Central memory CD8-positive, alpha-beta T cell (primary cell): ENCODE measurements at regions not wholly inside any gene's neighbourhood (a gene's known extent, or its start where the extent isn't known, plus 50 kb on each side); places are given as distances from the start of the nearest gene placed in this dataset.
"Not testable (repeated sequence)": the region's sequence is repeated elsewhere in the genome, so short reads cannot be mapped to it uniquely, and the experiment has no call there.

Source experiments
- ATAC-seq: fragments of 150-1000 bp; cut with Tn5 transposase; replicated peaks from 2 replicates; pipeline ENCODE4 v1.10.0; 2022; ENCODE audit warnings: mild to moderate bottlenecking, moderate FRiP score, moderate number of reproducible peaks; ENCODE audit not compliant: poor library complexity, severe bottlenecking; ENCODE audit errors: extremely low read depth
- DNase-seq, 2 donors: peaks; one replicate each; pipeline ENCODE4 v3.0.0; 2021; ENCODE audit warnings: low spot score in 2 of 2
- H3K27ac Mint-ChIP-seq: one replicate; pipeline ENCODE4 v1.8.0; 2022; ENCODE audit warnings: low read depth, mild to moderate bottlenecking, moderate library complexity, mixed read lengths
- H3K27me3 Mint-ChIP-seq: one replicate; pipeline ENCODE4 v1.8.0; 2022; ENCODE audit warnings: mixed read lengths
- H3K36me3 Mint-ChIP-seq: one replicate; pipeline ENCODE4 v1.8.0; 2022; ENCODE audit warnings: mild to moderate bottlenecking, moderate library complexity, mixed read lengths; ENCODE audit not compliant: insufficient read depth
- H3K4me1 Mint-ChIP-seq: one replicate; pipeline ENCODE4 v1.8.0; 2022; ENCODE audit warnings: mixed read lengths
- H3K4me3 Mint-ChIP-seq: one replicate; pipeline ENCODE4 v1.8.0; 2022; ENCODE audit warnings: mild to moderate bottlenecking, moderate library complexity, mixed read lengths
- H3K9me3 Mint-ChIP-seq: one replicate; pipeline ENCODE4 v1.8.0; 2022; ENCODE audit warnings: mixed read lengths

DNA sequence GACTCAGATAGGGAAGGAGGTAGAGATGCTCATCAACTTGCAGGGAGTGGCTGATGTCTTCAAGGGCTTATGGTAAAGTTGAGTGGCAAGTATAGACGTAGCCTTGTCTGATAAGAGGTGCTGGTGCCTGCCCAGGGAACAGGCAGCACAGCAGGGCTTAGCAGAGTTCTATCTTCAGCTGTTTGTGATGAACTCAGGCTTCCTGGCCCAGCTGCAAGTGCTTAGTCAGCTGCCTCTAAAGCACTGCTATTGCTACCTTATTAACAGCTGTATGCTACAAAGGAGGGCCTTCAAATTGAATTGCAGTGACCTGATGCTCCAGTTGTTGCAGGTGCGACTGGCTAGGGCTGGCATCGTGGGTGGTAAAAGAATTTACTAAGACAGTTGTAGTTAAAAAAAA is 82.1 kb downstream of the TSN start:
- Mint-ChIP-seq H3K27me3 (peaks cover 15% of the 10 kb centered on the region), H3K4me1 (no peaks in the 10 kb centered on the region), H3K9me3 (no peaks in the 10 kb centered on the region), H3K27ac (no peak overlapping the region), H3K36me3 (no peaks in the 10 kb centered on the region), H3K4me3 (no peak overlapping the region)
- no peak for DNase-seq
- no peak for ATAC-seq

DNA sequence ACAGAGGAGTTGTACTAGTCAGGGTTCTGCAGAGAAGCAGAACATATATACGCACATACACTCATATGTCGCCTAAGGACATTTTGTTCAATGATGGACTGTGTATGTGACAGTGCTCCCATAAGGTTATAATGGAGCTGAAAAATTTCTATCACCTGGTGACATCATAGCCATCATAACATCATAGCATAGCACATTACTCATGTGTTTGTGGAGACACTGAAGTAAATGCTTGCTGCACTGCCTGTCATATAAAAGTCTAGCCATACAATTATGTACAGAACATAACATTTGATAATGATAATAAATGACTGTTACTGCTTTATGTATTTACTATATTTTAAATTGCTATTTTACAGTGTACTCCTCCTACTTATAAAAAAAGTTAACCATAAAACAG is 83.1 kb downstream of the TSN start:
- ATAC-seq (no peak), DNase-seq (no peak)
- no peaks in the 10 kb centered on the region for H3K9me3 Mint-ChIP-seq
- H3K27ac Mint-ChIP-seq, result no peak overlapping the region
- no peaks in the 10 kb centered on the region for H3K36me3 Mint-ChIP-seq
- H3K4me1 Mint-ChIP-seq, result no peaks in the 10 kb centered on the region
- peaks cover 20% of the 10 kb centered on the region for H3K27me3 Mint-ChIP-seq
- H3K4me3 Mint-ChIP-seq, result no peak overlapping the region

DNA sequence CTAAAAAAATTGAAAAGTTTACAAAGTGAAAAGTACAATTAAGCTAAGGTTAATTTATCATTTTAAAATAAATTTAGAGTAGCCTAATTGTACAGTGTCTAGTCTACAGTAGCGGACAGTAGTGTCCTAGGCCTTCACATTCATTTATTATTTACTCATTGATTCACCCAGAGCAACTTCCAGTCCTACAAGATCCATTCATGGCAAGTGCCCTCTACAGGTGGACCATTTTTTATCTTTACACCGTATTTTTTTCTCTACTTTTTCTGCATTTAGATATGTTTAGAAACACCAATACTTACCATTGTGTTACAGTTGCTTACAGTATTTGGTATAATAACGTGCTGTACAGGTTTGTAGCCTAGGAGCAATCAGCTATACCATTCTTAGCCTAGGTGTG is 84.1 kb downstream of the TSN start:
- Mint-ChIP-seq H3K4me3 (no peak overlapping the region), H3K9me3 (no peaks in the 10 kb centered on the region), H3K36me3 (no peaks in the 10 kb centered on the region), H3K27me3 (peaks cover 30% of the 10 kb centered on the region), H3K4me1 (no peaks in the 10 kb centered on the region), H3K27ac (no peak overlapping the region)
- DNase-seq (no peak), ATAC-seq (no peak)

DNA sequence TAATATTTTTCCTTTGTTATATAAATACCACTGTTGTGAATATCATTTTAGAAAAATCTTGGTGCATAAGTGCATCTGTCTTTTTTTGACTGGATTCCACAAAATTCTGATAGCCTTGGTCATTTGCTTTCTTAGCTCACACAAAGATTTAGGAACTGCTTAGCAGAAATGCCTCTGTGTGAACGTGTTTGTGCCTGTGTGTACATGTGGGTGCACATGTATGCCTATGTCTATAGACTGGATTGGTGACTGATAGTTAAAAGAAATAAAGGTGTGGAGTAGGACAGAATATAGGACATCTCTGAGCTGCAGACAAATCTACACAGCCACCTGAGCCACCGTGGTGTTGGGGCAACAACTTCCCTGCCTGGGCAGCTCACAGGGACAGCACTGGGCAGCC is 93.8 kb downstream of the TSN start:
- Mint-ChIP-seq H3K27ac (no peak overlapping the region), H3K4me3 (no peak overlapping the region), H3K27me3 (peaks cover 76% of the 10 kb centered on the region), H3K9me3 (no peaks in the 10 kb centered on the region), H3K36me3 (peaks cover 2% of the 10 kb centered on the region), H3K4me1 (no peaks in the 10 kb centered on the region)
- no peak for ATAC-seq
- DNase-seq, result no peak

DNA sequence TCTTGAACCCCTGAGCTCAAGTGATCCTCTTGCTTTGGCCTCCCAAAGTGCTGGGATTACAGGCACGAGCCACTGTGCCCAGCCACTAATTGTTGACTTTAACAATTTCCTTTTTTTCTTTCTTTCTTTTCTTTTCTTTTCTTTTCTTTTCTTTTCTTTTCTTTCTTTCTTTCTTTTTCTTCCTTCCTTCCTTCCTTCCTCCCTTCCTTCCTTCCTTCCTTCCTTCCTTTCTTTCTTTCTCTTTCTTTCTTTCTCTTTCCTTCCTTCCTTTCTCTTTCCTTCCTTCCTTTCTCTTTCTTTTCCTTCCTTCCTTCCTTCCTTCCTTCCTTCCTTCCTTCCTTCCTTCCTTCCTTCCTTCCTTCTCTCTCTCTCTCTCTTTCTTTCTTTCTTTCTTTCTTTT is 97.7 kb downstream of the TSN start:
- peaks cover 78% of the 10 kb centered on the region for H3K27me3 Mint-ChIP-seq
- not testable (repeated sequence) for DNase-seq, H3K36me3 Mint-ChIP-seq, H3K9me3 Mint-ChIP-seq, H3K4me3 Mint-ChIP-seq, H3K4me1 Mint-ChIP-seq, H3K27ac Mint-ChIP-seq, ATAC-seq

DNA sequence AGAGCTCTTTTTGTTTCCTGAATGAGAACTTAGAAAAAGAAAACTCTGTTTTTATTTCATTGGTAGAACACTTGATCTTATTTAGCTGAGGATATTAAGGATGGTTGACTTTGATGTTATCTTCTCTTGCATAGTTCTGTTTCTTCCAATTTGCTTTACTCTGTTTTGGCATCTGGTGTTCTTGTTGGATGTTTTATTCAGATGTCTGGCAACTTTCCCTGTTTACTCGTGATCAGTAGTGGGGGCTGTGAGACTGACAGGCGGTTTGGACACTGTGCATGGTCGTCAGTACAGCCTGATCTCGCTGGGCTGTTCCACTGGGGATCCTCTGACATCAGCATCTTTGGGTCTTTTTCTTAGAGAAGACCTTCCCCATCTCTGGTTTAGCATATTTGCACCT is 100.1 kb downstream of the TSN start:
- ATAC-seq (no peak), DNase-seq (no peak)
- no peak overlapping the region for H3K4me3 Mint-ChIP-seq
- H3K4me1 Mint-ChIP-seq, result no peaks in the 10 kb centered on the region
- H3K27me3 Mint-ChIP-seq, result peaks cover 83% of the 10 kb centered on the region
- H3K9me3 Mint-ChIP-seq, result no peaks in the 10 kb centered on the region
- no peak overlapping the region for H3K27ac Mint-ChIP-seq
- H3K36me3 Mint-ChIP-seq, result no peaks in the 10 kb centered on the region

DNA sequence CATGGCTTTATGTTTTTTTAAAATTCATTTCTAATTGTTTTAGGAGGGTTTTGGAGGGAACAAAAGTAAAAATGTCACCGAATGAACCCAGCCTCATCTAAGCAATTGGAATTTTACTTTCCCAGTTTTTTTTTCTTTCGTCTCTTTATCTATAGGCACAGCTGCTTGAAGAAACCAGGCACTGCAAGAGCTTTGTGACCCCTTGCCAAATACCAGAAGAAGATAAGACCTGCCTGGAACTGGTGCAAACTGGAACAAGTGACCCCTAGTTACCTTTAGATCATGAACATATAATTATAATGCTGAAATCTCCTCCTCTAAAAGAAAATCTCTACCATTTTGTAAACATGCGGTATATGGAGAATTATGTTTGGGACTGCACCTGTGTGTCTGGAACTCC is 100.9 kb downstream of the TSN start:
- no peaks in the 10 kb centered on the region for H3K4me1 Mint-ChIP-seq
- DNase-seq, result no peak
- H3K4me3 Mint-ChIP-seq, result no peak overlapping the region
- no peaks in the 10 kb centered on the region for H3K36me3 Mint-ChIP-seq
- no peaks in the 10 kb centered on the region for H3K9me3 Mint-ChIP-seq
- peaks cover 83% of the 10 kb centered on the region for H3K27me3 Mint-ChIP-seq
- no peak overlapping the region for H3K27ac Mint-ChIP-seq
- no peak for ATAC-seq

DNA sequence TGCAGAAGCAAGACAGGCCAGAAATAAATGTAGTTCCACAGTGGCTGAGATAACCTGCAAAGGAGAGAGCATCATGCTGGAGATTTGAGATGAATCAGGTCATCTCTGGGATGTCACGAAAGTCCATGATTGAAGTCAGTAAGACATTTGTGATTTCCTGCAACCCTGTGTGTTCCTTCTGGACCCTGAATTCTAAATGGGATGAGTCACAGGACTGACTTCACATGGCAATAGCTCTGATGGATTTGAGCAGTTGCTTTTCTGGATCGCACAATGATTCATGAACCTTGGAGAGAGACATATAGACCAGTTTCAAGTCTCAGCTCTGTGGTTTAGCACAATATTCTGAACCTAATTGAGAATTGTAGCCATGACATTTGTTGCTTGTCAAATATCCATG is 102.9 kb downstream of the TSN start:
- Mint-ChIP-seq H3K4me3 (no peak overlapping the region), H3K4me1 (no peaks in the 10 kb centered on the region), H3K27me3 (peaks cover 88% of the 10 kb centered on the region)

DNA sequence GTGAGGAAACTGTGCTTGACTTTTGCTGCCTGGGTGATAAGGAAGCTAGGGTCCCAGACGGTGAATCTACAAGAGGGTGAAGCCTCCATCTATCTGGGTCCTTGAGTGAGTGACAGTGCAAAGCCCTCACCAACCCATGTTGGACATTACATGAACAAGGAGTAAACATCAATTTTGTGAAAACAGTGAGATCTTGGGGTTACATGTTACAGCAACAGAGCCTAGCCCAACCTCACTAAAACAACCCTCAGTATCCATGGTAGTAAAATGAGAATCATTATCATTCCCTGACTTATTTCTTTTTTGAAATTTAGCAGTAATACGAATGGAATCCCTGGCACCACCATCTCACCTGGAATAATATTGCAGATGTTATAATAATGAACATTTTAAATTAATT is 103.4 kb downstream of the TSN start:
- Mint-ChIP-seq H3K27ac (no peak overlapping the region), H3K4me1 (no peaks in the 10 kb centered on the region), H3K36me3 (no peaks in the 10 kb centered on the region), H3K27me3 (peaks cover 88% of the 10 kb centered on the region), H3K9me3 (peaks cover 4% of the 10 kb centered on the region), H3K4me3 (no peak overlapping the region)
- DNase-seq (no peak), ATAC-seq (no peak)

More for the DNA sequence above, 102.9 kb downstream of the TSN start:
- DNase-seq, result no peak
- no peaks in the 10 kb centered on the region for H3K9me3 Mint-ChIP-seq
- ATAC-seq, result no peak
- H3K27ac Mint-ChIP-seq, result no peak overlapping the region
- H3K36me3 Mint-ChIP-seq, result no peaks in the 10 kb centered on the region

DNA sequence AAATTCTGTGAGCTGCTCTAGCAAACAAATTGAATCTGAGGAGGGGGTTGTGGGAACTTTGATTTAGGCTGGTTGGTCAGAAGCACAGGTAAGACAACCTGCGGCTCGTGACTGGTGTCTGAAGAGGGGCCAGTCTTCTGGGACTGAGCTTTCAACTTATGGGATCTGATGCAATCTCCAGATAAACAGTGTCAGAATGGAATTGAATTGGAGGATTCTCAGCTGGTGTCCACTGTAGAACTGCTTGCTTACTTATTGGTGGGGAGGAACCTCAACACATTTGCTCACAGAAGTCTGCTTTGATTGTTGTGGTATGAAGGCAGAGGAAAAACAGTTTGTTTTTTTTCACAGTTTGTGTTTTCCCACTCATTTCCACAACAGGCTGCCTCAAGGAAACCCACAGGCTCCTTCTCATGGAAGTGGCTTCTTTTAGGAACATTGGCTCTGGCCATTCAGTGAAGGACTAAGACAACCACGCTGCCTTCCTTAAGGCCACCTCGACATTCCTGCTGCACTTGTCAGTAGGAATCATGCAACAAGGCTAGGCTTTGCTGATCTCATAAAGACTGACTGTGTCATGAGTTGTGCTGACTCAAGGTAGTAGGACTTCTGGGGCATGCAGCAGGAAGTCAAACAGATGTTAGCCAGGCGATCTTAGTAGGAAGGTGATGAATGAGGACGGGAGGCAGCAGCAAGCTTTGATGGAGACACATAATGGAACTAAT is 104.7 kb downstream of the TSN start:
- Mint-ChIP-seq H3K36me3 (no peaks in the 10 kb centered on the region), H3K27ac (no peak overlapping the region), H3K9me3 (peaks cover 6% of the 10 kb centered on the region), H3K4me3 (no peak overlapping the region), H3K27me3 (peaks cover 90% of the 10 kb centered on the region), H3K4me1 (no peaks in the 10 kb centered on the region)
- no peak for DNase-seq
- no peak for ATAC-seq

DNA sequence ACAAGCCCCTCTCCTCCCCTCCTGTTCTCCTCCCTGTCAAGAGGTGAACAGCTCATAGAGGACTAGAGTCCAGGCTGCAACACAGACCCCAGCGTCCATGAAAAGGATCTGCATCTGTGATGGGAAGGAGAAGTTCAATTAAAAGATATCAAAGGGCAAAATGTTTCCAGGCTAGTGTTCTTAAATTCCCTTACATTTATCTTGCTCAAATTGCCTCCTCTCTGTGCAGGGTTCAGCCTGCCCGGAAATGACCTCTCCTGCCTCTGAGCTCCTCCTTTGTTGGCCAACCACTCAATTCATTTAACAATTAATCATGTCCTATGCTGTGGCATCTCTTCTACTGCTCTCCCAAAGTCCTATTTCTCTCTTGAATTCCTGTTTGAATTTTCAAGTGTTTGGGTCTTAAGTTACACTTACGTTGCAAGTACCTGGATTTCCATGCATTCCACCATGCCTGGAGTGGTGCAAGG is 105.3 kb downstream of the TSN start:
- no peak overlapping the region for H3K4me3 Mint-ChIP-seq
- H3K27ac Mint-ChIP-seq, result no peak overlapping the region
- H3K27me3 Mint-ChIP-seq, result peaks cover 84% of the 10 kb centered on the region
- H3K36me3 Mint-ChIP-seq, result no peaks in the 10 kb centered on the region
- DNase-seq (no peak), ATAC-seq (no peak)
- peaks cover 6% of the 10 kb centered on the region for H3K9me3 Mint-ChIP-seq
- no peaks in the 10 kb centered on the region for H3K4me1 Mint-ChIP-seq

DNA sequence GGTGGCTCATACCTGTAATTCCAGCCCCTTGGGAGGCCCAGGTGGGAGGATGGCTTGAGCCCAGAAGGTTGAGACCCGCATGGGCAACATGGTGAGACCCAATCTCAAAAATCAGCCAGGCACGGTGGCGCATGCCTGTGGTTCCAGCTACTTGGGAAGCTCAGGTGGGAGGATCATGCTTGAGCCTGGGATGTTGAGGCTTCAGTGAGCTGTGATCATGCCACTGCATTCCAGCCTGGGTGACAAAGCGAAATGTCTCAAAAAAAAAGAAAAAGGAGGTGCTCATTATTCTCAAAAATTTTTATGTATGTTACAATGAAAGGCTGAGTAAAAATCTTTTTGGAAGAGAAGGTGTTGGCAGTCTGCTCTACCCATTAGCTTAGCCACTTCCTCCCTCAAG is 106.8 kb downstream of the TSN start:
- DNase-seq, result no peak
- Mint-ChIP-seq H3K9me3 (peaks cover 6% of the 10 kb centered on the region), H3K27ac (no peak overlapping the region), H3K27me3 (peaks cover 80% of the 10 kb centered on the region), H3K4me3 (no peak overlapping the region), H3K36me3 (no peaks in the 10 kb centered on the region), H3K4me1 (no peaks in the 10 kb centered on the region)
- no peak for ATAC-seq

DNA sequence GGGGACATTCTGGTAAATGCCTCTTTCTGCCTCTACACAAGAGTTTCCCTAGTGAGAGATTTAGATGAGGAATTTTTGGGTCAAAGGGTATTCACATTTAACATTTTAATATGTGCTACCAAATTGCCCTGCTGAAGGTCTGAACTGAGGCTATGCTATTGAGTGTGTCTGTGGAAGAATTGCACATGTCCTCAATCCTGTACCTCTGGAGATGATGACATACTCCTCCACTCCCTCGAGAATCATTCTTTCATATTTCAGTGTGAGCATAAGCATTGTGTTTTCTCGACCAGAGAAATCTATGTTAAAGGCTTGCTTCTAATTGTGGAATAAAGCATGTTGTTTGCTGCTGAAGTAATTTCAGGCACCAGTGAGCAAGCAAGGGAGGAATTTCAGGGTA is 110.5 kb downstream of the TSN start:
- H3K36me3 Mint-ChIP-seq, result no peaks in the 10 kb centered on the region
- no peak overlapping the region for H3K27ac Mint-ChIP-seq
- H3K4me1 Mint-ChIP-seq, result no peaks in the 10 kb centered on the region
- H3K27me3 Mint-ChIP-seq, result peaks cover 57% of the 10 kb centered on the region
- peaks cover 6% of the 10 kb centered on the region for H3K9me3 Mint-ChIP-seq
- DNase-seq (no peak), ATAC-seq (no peak)
- no peak overlapping the region for H3K4me3 Mint-ChIP-seq
